NCI-H1105 (cell line): ENCODE measurements at regions not wholly inside any gene's neighbourhood (a gene's known extent, or its start where the extent isn't known, plus 50 kb on each side); places are given as distances from the start of the nearest gene placed in this dataset.
A peak's percentile ranks its signal among the peaks of the same experiment; 100 is the strongest.
"Not testable (repeated sequence)": the region's sequence is repeated elsewhere in the genome, so short reads cannot be mapped to it uniquely, and the experiment has no call there.

Source experiments
- DNase-seq: peaks from one replicate; lab custom pipeline; 2025; lab: John Stamatoyannopoulos, UW

GRCh38 chr20:53800418-53800817 lies 206.8 kb upstream of the ZNF217 start:
- DNase-seq, result no peak

DNA sequence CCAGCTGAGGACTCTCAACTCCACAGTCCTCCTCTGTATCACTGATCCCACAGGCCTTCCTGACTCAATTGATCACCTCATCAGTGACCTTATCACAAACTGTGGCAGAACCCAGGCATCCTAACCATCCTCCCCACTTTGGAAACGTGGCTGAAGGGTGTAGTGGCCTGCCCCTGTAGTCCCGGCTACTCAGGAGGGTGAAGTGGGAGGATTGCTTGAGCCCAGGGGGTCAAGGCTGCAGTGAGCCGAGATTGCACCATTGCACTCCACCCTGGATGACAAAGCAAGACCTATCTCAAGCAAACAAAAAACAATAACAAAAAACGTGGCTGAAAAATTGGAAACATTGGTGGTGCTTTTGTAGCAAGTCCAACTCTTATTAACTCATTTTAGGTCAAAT lies 203.4 kb upstream of the ZNF217 start:
- DNase-seq, result no peak

DNA sequence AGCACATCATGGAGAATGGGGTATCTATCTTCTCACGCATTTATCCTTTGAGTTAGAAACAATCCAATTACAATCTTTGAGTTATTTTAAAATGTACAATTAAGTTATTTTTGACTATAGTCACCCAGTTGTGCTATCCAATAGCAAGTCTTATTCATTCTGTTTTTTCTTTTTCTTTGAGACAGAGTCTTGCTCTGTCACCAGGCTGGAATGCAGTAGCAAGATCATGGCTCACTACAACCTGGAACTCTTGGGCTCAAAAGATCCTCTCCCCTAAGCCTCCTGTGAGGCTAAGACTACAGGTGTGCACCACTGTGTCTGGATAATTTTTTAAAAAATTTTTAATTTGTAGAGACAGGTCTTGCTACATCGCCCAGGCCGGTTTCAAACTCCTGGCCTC lies 201.5 kb upstream of the ZNF217 start:
- no peak for DNase-seq

GRCh38 chr20:53794529-53795115 lies 201.0 kb upstream of the ZNF217 start:
- DNase-seq, result no peak

- no peak for DNase-seq
These were observed 200.2 kb upstream of the ZNF217 start for GRCh38 chr20:53793783-53794383.

GRCh38 chr20:53792946-53793536 lies 199.4 kb upstream of the ZNF217 start:
- no peak for DNase-seq

DNA sequence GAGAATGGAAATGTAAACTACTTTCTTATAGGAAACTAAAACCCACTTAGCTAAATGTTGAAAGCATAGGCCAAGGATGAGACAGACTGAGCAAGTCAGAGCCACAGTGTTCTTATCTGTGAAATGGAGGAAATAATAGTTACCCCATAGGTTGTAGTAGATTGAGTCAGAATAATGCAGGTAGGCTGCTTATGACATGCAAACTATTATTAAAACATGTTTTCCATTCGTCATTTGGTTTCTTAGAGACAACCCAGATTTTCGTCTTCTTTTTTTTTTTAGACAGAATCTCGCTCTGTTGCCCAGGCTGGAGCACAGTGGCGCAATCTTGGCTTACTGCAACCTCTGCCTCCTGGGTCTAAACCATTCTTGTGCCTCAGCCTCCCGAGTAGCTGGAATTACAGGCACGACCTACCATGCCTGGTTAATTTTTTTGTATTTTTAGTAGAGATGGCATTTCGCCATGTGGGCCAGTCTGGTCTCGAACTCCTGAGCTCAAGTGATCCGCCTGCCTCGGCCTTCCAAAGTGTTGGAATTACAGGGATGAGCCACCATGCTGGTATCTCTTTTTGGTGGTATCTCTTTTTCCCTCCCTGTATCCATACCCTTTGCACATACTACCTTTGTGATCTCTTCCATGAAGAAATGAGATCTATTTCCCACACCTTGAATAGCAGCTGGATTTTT lies 196.5 kb upstream of the ZNF217 start:
- no peak for DNase-seq

DNA sequence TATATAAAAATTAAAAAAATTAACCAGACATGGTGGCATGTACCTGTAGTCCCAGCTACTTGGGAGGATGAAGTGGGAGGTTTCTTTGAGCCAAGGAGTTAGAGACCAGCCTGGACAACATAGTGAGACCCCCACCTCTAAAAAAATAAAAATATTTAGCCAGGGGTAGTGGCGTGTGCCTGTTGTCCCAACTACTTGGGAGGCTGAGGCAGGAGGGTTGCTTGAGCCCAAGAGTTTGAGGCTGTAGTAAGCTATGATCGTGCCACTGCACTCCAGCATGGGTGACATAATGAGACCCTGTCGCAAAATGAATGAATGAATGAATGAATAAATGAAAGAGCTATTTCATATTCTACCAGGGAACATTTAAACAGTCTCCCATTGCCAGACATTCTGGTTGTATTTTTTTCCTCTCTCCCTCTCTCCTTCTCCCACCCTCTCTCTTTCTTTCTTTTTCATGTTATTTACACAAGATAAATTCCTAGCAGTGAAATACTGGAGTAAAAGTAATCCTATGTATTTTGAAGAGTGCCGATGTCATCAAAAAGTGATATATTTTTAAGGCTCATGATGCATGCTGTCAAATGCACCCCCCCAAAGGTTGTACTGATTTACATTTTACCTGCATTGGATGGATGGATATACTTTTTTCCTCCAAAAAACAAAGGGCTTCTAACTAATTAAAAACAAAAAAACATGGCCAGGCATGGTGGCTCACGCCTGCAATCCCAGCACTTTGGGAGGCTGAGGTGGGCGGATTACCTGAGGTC lies 194.8 kb upstream of the ZNF217 start:
- DNase-seq, result no peak

DNA sequence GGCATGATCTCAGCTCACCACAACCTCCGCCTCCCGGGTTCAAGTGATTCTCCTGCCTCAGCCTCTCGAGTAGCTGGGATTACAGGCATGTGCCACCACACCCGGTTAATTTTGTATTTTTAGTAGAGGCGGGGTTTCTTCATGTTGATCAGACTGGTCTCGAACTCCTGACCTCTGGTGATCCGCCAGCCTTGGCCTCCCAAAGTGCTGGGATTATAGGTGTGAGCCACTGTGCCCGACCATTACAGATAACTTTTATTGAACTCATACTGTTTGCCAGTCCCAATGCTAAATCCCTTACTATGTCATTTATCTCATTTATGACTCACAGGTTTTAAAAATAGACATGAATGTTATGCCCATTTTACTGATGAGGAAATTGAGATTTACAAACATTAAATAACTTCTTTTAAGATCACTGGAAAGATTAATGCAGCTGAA lies 193.9 kb upstream of the ZNF217 start:
- DNase-seq, result not testable (repeated sequence)

GRCh38 chr20:53786445-53787267 lies 193.0 kb upstream of the ZNF217 start:
- no peak for DNase-seq

GRCh38 chr20:53786071-53786444 lies 192.4 kb upstream of the ZNF217 start:
- peak; percentile 10 for DNase-seq

DNA sequence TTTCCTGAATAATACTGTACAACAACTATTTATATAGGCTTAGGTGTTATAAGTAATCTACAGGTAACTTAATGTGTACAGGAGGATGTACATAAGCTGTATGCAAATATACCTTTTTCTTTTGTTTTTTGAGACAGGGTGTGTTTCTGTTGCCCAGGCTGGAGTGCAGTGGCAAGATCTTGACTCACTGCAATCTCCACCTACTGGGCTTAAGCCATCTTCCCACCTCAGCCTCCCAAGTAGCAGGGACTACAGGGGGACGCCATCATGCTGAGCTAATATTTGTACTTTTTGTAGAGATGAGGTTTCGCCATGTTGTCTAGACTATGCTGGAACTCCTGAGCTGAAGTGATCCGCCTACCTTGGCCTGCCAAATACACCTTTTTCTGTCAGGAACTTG lies 191.7 kb upstream of the ZNF217 start:
- DNase-seq, result no peak

GRCh38 chr20:53783768-53784167 lies 190.1 kb upstream of the ZNF217 start:
- no peak for DNase-seq

DNA sequence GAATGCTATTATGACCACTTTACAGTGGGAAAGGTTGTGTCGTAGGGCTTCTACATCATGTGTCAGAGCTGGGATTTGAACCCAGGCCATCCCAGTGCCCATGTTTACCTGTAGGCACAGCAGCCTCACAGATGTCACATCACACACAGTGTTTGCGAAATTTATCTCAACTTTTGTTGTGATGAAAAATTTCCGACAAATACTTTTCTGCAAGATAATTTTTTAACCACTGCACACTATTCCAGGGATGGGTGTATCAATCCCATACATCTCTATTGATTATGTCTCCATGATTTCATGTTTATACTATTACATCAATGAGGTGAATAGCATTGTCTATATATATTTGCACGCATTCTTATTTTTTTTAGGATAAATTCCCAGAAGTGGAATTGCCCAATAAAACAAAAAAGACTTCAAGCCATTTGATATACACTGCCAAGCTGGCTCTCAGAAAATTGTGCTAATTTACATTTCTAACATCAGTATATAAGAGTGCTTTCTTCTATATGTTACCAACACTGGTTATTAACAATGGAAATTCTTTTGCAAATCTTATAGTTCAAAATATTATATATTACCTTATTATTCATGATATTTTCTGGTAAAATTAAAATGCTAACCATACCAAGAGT lies 189.1 kb upstream of the ZNF217 start:
- no peak for DNase-seq

- DNase-seq, result no peak
These were observed 186.2 kb upstream of the ZNF217 start for GRCh38 chr20:53779822-53780221.

DNA sequence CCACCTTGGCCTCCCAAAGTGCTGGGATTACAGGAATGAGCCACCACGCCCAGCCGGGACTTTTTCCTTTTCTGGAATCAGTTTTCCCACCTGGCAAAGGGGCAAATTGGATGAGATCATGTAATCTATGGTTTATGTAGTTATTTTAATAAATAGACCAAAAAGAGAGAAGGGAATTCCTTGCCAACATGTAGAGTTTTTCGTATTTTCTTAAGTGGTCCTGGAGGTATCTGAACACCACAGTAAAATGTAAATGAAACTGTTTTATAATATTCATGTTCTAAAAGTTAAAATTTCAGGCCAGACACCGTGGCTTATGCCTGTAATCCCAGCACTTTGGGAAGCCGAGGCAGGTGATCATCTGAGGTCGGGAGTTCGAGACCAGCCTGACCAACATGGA lies 185.1 kb upstream of the ZNF217 start:
- DNase-seq, result no peak

DNA sequence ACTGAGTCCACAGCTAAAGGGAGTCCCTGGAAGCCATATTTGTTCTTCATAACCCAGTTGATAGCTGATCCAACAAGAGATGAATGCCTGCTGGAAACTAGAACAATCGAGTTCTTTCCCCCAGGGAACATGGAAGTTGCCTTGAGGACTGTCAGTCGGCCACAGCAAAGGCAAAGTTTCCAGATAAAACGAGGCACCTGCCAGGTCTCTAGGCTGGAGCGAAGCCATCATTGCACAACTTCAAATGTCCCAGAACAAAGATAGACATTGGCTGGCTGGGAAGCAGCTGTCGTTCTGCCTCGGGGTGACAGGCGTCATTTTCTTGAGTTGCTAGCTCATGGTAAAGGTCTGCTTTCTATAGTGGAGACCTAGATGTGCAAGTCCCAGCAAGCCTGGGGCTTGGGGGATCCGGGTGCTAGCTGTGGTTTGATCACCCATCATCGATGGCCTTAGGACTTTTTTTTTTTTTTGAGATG lies 184.4 kb upstream of the ZNF217 start:
- DNase-seq, result peak; percentile 8

DNA sequence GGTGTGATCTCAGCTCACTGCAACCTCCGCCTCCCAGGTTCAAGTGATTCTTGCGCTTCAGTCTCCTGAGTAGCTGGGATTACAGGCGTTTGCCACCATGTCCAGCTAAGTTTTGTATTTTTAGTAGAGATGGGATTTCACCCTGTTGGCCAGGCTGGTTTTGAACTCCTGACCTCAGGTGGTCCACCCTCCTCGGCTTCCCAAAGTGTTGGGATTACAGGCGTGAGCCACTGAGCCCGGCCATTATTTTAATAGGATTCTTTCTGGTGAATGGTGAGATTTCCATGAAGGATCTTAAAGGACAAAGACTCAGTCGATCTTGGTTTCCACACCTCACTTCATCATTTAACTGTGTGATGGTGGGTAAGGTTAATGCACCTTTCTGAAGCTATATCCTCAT lies 183.8 kb upstream of the ZNF217 start:
- not testable (repeated sequence) for DNase-seq

- no peak for DNase-seq
These were observed 183.2 kb upstream of the ZNF217 start for GRCh38 chr20:53776858-53777257.

DNA sequence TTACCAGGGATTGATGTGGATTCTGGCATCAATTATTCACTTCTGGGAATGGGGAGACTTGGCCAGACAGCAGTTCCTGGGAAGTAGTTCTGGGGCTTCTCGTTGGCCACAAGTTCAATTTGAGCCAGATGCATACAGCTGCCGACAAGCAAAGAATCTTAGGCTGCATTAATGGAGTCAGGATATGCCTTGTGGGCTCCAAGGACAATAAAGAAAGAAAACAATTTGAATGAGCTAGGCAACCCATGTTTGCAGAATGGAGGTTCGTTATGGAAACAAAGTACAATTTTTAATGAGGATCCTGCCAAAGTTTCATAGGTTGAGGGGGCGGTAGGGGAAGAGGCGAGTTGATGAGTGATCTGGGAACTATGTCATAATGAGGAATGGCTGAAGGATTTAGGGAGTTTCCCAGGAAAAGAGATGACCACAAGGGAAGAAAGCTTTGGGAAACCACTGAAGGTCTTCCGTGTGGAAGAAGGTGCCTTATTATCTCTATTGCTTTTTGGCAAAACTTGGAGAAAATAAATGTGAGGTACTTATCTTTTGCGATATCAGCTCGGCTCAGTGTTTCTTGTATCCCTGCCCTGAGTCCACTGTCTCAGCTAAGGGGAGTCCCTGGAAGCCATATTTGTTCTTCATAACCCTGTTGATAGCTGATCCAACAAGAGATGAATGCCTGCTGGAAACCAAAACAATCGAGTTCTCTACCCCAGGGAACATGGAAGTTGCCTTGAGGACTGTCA lies 181.0 kb upstream of the ZNF217 start:
- no peak for DNase-seq
